Thyroid gland (tissue), 4 donors: ENCODE measurements at regions not wholly inside any gene's neighbourhood (a gene's known extent, or its start where the extent isn't known, plus 50 kb on each side); places are given as distances from the start of the nearest gene placed in this dataset.

Experiments used
- DNase-seq, 2 donors: peaks; one replicate each; pipeline ENCODE4 v3.0.0-alpha.2; 2019
- H3K27ac ChIP-seq, 3 donors: fragments of 200-600 bp; sonication (generic); 1 replicate in 2 of 3; 2 replicates in 1 of 3; pipeline ENCODE4 v1.5.1; 2016 to 2019; ENCODE audit warnings: mild to moderate bottlenecking in 1 of 3, moderate library complexity in 1 of 3
- H3K27me3 ChIP-seq: fragments of 200-600 bp; sonication (generic); one replicate; pipeline ENCODE4 v1.5.1; 2019
- H3K36me3 ChIP-seq, 2 donors: fragments of 200-600 bp; sonication (generic); one replicate each; pipeline ENCODE4 v1.5.1; 2016 to 2019
- H3K4me1 ChIP-seq, 2 donors: fragments of 200-600 bp; sonication (generic); one replicate each; pipeline ENCODE4 v1.5.1; 2017 to 2019
- H3K4me3 ChIP-seq, 3 donors: fragments of 200-600 bp; sonication (generic); replicated peaks in 1 of 3; 1 replicate in 2 of 3; 2 replicates in 1 of 3; pipeline ENCODE4 v1.5.1; 2016; ENCODE audit warnings: mild to moderate bottlenecking in 1 of 3
- H3K9me3 ChIP-seq: fragments of 200-600 bp; sonication (generic); one replicate; pipeline ENCODE4 v1.5.1; 2017
- CTCF ChIP-seq, 6 experiments: fragments of 200-600 bp in 3 of 6; fragments of 450-650 bp in 3 of 6; sonication (generic) in 3 of 6; IDR thresholded peaks; one replicate each; pipeline ENCODE4 v1.5.1; 2016 to 2019; ENCODE audit warnings: antibody characterized with exemption in 6 of 6, mild to moderate bottlenecking in 2 of 6, inconsistent platforms in 1 of 6, moderate library complexity in 1 of 6
- POLR2A ChIP-seq, 2 donors: fragments of 450-650 bp; IDR thresholded peaks; one replicate each; pipeline ENCODE4 v1.6.1; 2017; ENCODE audit warnings: antibody characterized with exemption in 2 of 2, mild to moderate bottlenecking in 2 of 2, moderate library complexity in 1 of 2
- WGBS, 2 donors: methylation state at CpG; one replicate each; pipeline ENCODE4 v1.1.5; 2017; 5-methylcytosine and 5-hydroxymethylcytosine counted together
- intact Hi-C: fragments of 100-400 bp; cut with DNase I; formaldehyde crosslinking; loops from one replicate; pipeline ENCODE4 v1.15.1; 2023

DNA sequence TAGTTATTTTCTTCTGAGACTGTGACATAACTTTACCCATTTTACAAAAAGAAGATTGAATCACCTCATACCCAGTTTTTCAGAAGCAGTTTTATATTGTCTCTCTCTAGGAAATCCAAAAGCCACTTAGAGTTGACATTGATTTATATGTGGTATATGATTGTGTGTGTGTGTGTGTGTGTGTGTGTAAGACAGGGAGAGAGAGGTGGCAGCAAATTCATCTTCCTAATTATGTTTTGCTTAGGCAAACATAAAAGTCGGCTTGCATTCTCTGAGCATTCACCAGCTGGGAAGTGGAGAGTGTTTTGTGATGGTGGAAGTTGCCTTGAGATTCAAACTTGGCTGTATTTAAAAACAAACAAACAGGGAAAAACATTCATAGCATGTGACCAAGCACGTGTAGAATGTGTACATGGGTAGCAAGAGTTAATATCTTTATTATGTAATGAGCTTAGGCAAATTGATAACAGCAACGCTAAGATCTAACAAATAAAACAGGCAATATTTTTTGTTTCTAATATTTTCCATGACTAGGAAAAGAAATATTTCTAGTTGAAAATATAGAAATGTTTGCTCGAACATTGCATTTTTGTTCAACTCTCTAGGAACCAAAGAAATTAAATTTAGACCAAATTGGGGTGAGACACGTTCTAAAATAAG lies 64.4 kb upstream of the IGF1R start:
- H3K36me3 ChIP-seq, result no peaks in the 10 kb centered on the region
- TF ChIP-seq CTCF (IDR thresholded peaks at IDR 0.05) (no peak), POLR2A (IDR thresholded peaks at IDR 0.05) (no peak)
- intact Hi-C loops, result no loop called here
- peaks cover 0 to 3% of the 10 kb centered on the region in 2 donors for H3K4me1 ChIP-seq
- no peak overlapping the region for H3K4me3 ChIP-seq
- H3K27ac ChIP-seq, result no peak overlapping the region
- peaks cover 6% of the 10 kb centered on the region for H3K27me3 ChIP-seq
- H3K9me3 ChIP-seq, result no peaks in the 10 kb centered on the region
- no peak for DNase-seq
- 68 to 69% methylated on average over 5 of the region's 5 CpGs for WGBS, 2 donors

DNA sequence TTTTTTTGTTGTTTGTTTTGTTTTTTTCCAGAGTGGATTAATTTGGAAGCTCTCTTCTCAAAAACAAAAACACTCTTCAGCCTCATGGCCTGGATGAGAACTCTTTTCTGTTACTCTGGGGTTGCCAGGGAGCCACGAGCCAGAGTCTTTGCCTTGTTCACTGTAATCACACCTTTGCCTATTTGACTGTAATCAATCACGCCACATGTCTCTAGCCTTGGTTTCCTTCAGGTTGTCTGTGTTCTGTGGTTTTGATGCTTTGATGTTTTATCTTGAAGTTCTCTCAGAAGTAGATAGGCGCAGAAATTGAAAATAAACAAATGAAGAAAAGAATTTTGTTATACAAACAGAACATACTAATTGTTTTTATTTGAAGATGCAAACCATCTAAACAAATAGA lies 62.3 kb upstream of the IGF1R start:
- Histone ChIP-seq H3K27me3 (peaks cover 6% of the 10 kb centered on the region), H3K4me3 (no peak overlapping the region), H3K27ac (no peak overlapping the region), H3K4me1 (no peaks in the 10 kb centered on the region), H3K36me3 (no peaks in the 10 kb centered on the region), H3K9me3 (no peaks in the 10 kb centered on the region)
- no peak for TF ChIP-seq CTCF (IDR thresholded peaks at IDR 0.05)
- TF ChIP-seq POLR2A (IDR thresholded peaks at IDR 0.05), result no peak
- DNase-seq, result no peak
- WGBS, 2 donors, result 80 to 87% methylated on average over 3 of the region's 3 CpGs
- intact Hi-C loops, result no loop called here

- H3K36me3 ChIP-seq, result no peaks in the 10 kb centered on the region
- no peak for TF ChIP-seq CTCF (IDR thresholded peaks at IDR 0.05)
- no peak for TF ChIP-seq POLR2A (IDR thresholded peaks at IDR 0.05)
- no peak for DNase-seq
- intact Hi-C loops, result no loop called here
- no peaks in the 10 kb centered on the region for H3K9me3 ChIP-seq
- no peak overlapping the region for H3K4me3 ChIP-seq
- H3K27me3 ChIP-seq, result no peaks in the 10 kb centered on the region
- H3K4me1 ChIP-seq, result no peaks in the 10 kb centered on the region
- WGBS, 2 donors, result 81 to 85% methylated on average over 11 to 12 of the region's 12 CpGs
- H3K27ac ChIP-seq, result no peak overlapping the region
Observed at GRCh38 chr15:98592136-98592535, 56.2 kb upstream of the IGF1R start.

DNA sequence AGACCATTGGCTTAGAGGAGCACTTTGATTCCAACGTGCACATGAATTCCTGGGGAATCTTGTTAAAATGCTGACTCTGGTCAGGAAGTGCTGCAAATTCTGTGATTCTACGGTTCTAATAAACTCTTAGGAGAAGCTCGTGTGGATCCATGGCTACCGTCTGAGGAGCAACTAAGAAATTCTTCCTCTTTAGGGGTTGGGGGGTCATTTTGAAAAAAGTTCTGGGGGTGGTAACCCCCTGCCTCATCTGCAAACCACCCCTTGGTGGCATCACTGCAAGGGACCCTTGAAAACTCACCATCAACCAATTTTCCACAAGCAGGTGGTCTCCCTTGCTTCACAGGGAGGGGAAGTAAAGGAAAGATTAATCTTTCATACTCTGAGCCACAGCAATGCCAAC lies 52.2 kb upstream of the IGF1R start:
- H3K9me3 ChIP-seq, result no peaks in the 10 kb centered on the region
- intact Hi-C loops, result no loop called here
- H3K27ac ChIP-seq, result no peak overlapping the region
- no peaks in the 10 kb centered on the region for H3K27me3 ChIP-seq
- no peak overlapping the region for H3K4me3 ChIP-seq
- TF ChIP-seq CTCF (IDR thresholded peaks at IDR 0.05) (no peak), POLR2A (IDR thresholded peaks at IDR 0.05) (no peak)
- H3K4me1 ChIP-seq, result no peaks in the 10 kb centered on the region
- no peaks in the 10 kb centered on the region for H3K36me3 ChIP-seq
- 85 to 86% methylated on average over 4 of the region's 4 CpGs for WGBS, 2 donors
- DNase-seq, result no peak

DNA sequence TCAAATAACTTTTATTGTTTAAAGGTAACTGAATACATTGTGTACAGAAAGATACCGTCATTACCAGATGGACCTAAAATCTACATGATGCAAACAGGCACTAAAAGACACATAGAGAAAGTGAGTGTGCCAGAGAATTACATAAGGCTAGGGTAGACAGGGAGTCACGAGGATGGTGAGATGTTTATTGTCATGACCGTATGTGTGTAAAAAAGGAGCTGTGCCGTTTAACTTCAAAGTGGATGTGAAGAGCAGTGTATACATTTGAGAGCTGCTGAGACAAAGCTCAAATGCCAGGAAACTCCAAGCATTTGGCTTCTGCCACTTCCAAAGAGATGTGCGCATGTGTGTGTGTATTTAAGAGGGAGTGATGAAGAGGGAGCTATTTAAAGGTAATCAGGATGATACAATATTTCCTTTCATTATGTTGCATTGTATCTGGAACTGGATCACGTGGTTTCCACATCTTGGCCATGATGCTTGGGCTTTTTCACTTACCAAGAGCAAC lies 51.4 kb upstream of the IGF1R start:
- no peak overlapping the region for H3K4me3 ChIP-seq
- H3K27ac ChIP-seq, result no peak overlapping the region
- DNase-seq, result no peak
- WGBS, 2 donors, result 41 to 43% methylated on average over 6 of the region's 6 CpGs
- TF ChIP-seq POLR2A (IDR thresholded peaks at IDR 0.05) (no peak), CTCF (IDR thresholded peaks at IDR 0.05) (no peak)
- no peaks in the 10 kb centered on the region for H3K9me3 ChIP-seq
- no peaks in the 10 kb centered on the region for H3K4me1 ChIP-seq
- no peaks in the 10 kb centered on the region for H3K36me3 ChIP-seq
- no peaks in the 10 kb centered on the region for H3K27me3 ChIP-seq
- intact Hi-C loops, result no loop called here
